Lung (tissue), 11 donors: ENCODE measurements at regions not wholly inside any gene's neighbourhood (a gene's known extent, or its start where the extent isn't known, plus 50 kb on each side); places are given as distances from the start of the nearest gene placed in this dataset.

Experiments used
- ATAC-seq: fragments of 200-7000 bp; cut with Tn5 transposase; one replicate; pipeline ENCODE4 v1.9.1; 2020; ENCODE audit warnings: moderate number of reproducible peaks; ENCODE audit not compliant: insufficient read depth, low FRiP score
- DNase-seq, 3 donors: peaks; one replicate each; pipeline ENCODE4 v3.0.0-alpha.2; 2013 to 2017
- H3K27ac ChIP-seq, 2 donors: one replicate each; pipeline ENCODE4 v1.5.1; 2013; ENCODE audit warnings: mild to moderate bottlenecking in 2 of 2, moderate library complexity in 2 of 2, control low read depth in 1 of 2, inconsistent platforms in 1 of 2, low read depth in 1 of 2, low read length in 1 of 2
- H3K27me3 ChIP-seq, 3 donors: one replicate each; pipeline ENCODE4 v1.5.1; 2013; ENCODE audit warnings: low read length in 2 of 3; ENCODE audit not compliant: control insufficient read depth in 3 of 3, insufficient read depth in 3 of 3
- H3K36me3 ChIP-seq, 4 donors: one replicate each; pipeline ENCODE4 v1.5.1; 2013; ENCODE audit warnings: low read length in 4 of 4, mild to moderate bottlenecking in 1 of 4, moderate library complexity in 1 of 4; ENCODE audit not compliant: control insufficient read depth in 4 of 4, insufficient read depth in 4 of 4
- H3K4me1 ChIP-seq, 5 donors: one replicate each; pipeline ENCODE4 v1.5.1; 2013; ENCODE audit warnings: low read length in 5 of 5, mild to moderate bottlenecking in 2 of 5, moderate library complexity in 1 of 5; ENCODE audit not compliant: control insufficient read depth in 5 of 5, insufficient read depth in 5 of 5
- H3K4me3 ChIP-seq: one replicate; pipeline ENCODE4 v1.5.1; 2013; ENCODE audit warnings: mild to moderate bottlenecking, control low read depth, moderate library complexity
- H3K9ac ChIP-seq, 2 donors: one replicate each; pipeline ENCODE4 v1.5.1; 2013; ENCODE audit warnings: low read length in 2 of 2, control low read depth in 1 of 2; ENCODE audit not compliant: insufficient read depth in 1 of 2
- H3K9me3 ChIP-seq, 4 donors: one replicate each; pipeline ENCODE4 v1.5.1; 2013; ENCODE audit warnings: low read length in 3 of 4, mild to moderate bottlenecking in 1 of 4, moderate library complexity in 1 of 4; ENCODE audit not compliant: control insufficient read depth in 4 of 4, insufficient read depth in 3 of 4
- CTCF ChIP-seq: IDR thresholded peaks from 2 replicates; pipeline ENCODE4 v1.5.1; 2012; ENCODE audit warnings: mild to moderate bottlenecking; ENCODE audit errors: control extremely low read depth, extremely low read depth
- WGBS, 2 donors: extraction: QIAGEN DNeasy Blood & Tissue Kit; methylation state at CpG; one replicate each; pipeline ENCODE4 v1.1.7; 2013; 5-methylcytosine and 5-hydroxymethylcytosine counted together
- donor health status: control.
- donor health status: control.
- donor health status: Bipolar disorder and iron deficiency.
- donor health status: healthy.
- donor health status: DM: yes; HTN: yes; CAD: no.

DNA sequence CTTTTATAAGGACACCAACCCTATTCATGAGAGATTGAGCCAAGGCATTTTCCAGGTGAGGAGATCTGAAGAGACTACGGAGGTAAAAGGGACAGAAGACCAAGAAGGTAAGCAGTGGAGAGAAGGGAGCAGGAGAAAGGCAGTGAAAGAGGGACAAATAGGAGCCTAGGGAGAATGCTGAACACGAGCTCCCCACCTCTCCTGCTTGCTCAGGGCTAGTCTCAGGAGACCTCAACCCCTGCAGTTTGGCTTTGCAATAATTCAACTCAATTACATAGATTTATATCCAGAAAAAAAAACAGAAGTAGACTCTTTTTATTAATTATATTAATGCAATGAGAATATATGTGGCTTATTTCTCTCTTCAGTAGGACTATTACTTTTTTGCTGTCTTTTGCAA is 91.0 kb upstream of the DDX18 start:
- H3K27me3 ChIP-seq, result no peaks in the 10 kb centered on the region
- no peak for TF ChIP-seq CTCF
- no peak overlapping the region for H3K27ac ChIP-seq
- H3K9me3 ChIP-seq, result peaks cover 0 to 8% (median 0%) of the 10 kb centered on the region in 4 donors
- 74 to 87% methylated on average over 2 of the region's 2 CpGs for WGBS, 2 donors
- no peak for DNase-seq
- H3K4me3 ChIP-seq, result no peak overlapping the region
- H3K4me1 ChIP-seq, result no peaks in the 10 kb centered on the region
- H3K36me3 ChIP-seq, result no peaks in the 10 kb centered on the region
- no peak overlapping the region for H3K9ac ChIP-seq
- ATAC-seq, result no peak

- ATAC-seq, result no peak
- no peak overlapping the region for H3K4me3 ChIP-seq
- peaks cover 0 to 6% (median 0%) of the 10 kb centered on the region in 4 donors for H3K9me3 ChIP-seq
Measured at GRCh38 chr2:117723888-117724434, 90.5 kb upstream of the DDX18 start.

DNA sequence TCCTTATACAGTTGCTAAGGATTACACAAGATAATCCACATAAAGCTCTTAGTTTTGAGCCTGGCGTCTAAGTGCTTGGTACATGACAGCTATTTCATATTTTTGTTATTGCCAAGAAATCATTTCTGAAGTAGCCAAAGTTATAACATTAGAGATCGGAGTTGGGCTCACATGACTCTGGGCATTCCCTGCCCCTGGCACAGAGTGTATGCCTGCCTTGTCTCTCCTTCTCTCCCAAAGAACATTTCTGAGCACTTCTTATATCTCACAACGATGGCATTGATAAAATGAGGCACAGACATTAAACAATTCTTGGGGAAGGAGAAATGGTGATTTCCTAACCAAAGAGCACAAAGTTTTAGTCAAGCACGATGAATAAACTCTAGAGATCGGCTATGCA is 87.7 kb upstream of the DDX18 start:
- DNase-seq, result no peak
- Histone ChIP-seq H3K9me3 (peaks cover 0 to 3% (median 0%) of the 10 kb centered on the region in 4 donors), H3K9ac (no peak overlapping the region), H3K4me3 (no peak overlapping the region), H3K4me1 (no peaks in the 10 kb centered on the region), H3K27me3 (no peaks in the 10 kb centered on the region), H3K27ac (no peak overlapping the region), H3K36me3 (no peaks in the 10 kb centered on the region)
- 68 to 82% methylated on average over 5 of the region's 5 CpGs for WGBS, 2 donors
- no peak for ATAC-seq
- TF ChIP-seq CTCF, result no peak

More at GRCh38 chr2:117723888-117724434, 90.5 kb upstream of the DDX18 start:
- no peak for TF ChIP-seq CTCF
- Histone ChIP-seq H3K27ac (no peak overlapping the region), H3K4me1 (no peaks in the 10 kb centered on the region), H3K27me3 (no peaks in the 10 kb centered on the region), H3K9ac (no peak overlapping the region), H3K36me3 (no peaks in the 10 kb centered on the region)
- DNase-seq, result no peak
- WGBS, 2 donors, result 73 to 76% methylated on average over 9 of the region's 9 CpGs

DNA sequence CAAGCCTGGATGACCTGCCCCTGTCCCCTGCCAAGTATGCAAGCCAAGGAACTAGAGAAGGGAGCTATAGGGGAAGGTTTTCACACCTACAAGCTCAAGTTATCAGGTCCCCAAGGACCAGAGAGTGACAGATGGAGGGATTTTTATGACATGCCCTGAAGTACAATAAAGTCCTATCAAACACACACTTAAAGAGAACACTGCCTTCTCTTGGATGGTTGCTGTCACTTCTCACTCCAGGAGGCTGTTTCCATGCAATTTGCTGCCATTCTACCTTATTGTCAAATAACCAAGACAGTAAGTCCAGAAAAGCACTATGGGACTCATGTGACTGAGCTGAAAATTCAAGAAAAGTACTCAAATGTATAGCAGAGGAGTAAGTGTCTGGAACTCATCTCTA is 76.6 kb upstream of the DDX18 start:
- no peak overlapping the region for H3K9ac ChIP-seq

More for the DNA sequence above, 76.6 kb upstream of the DDX18 start:
- H3K4me1 ChIP-seq, result no peaks in the 10 kb centered on the region
- no peak for TF ChIP-seq CTCF
- no peaks in the 10 kb centered on the region for H3K27me3 ChIP-seq
- DNase-seq (no peak), ATAC-seq (no peak)
- no peak overlapping the region for H3K4me3 ChIP-seq
- H3K36me3 ChIP-seq, result no peaks in the 10 kb centered on the region
- no peak overlapping the region for H3K27ac ChIP-seq
- peaks cover 0 to 1% (median 0%) of the 10 kb centered on the region in 4 donors for H3K9me3 ChIP-seq
